ENCODE measurements at regions not wholly inside any gene's neighbourhood (a gene's known extent, or its start where the extent isn't known, plus 50 kb on each side); places are given as distances from the start of the nearest gene placed in this dataset.
A peak's percentile ranks its signal among the peaks of the same experiment; 100 is the strongest.

GRCh38 chr2:84373391-84373790, 85.7 kb downstream of the SUCLG1 start:
- TF ChIP-seq CTCF (IDR thresholded peaks at IDR 0.05) (peak in 1 of 3 experiments; percentile 12), POLR2A (IDR thresholded peaks at IDR 0.05) (no peak)

Data from testis (tissue), 2 donors.